ENCODE measurements at regions not wholly inside any gene's neighbourhood (a gene's known extent, or its start where the extent isn't known, plus 50 kb on each side); places are given as distances from the start of the nearest gene placed in this dataset.

DNA sequence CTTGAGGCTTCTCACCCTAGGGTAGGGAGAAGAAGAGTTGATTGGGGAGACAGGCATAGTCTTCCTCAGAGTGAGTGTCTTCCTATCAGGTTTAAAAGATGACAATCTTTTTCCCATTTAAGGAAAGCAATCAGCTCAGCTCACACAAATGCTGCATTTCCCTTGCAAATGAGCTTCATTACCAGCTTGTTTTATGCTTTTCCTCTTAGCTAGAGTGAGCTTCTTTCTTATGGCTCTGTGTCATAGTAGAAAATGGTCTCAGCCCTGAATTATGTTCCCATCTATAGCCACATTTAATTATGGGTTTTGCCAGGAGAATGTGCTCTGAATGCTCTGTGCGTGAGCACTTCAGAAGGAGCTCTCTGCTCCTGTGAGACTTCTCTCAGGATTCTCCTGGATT, 112.8 kb upstream of the NCK2 start:
- Histone ChIP-seq H3K4me1 (no peaks in the 10 kb centered on the region), H3K9me3 (replicated peaks) (no peaks in the 10 kb centered on the region), H3K4me3 (no peak overlapping the region), H3K36me3 (no peaks in the 10 kb centered on the region), H3K27ac (replicated peaks) (no peak overlapping the region), H3K27me3 (ENCODE audit: low read depth) (no peaks in the 10 kb centered on the region)
- TF ChIP-seq, protein P1, sequence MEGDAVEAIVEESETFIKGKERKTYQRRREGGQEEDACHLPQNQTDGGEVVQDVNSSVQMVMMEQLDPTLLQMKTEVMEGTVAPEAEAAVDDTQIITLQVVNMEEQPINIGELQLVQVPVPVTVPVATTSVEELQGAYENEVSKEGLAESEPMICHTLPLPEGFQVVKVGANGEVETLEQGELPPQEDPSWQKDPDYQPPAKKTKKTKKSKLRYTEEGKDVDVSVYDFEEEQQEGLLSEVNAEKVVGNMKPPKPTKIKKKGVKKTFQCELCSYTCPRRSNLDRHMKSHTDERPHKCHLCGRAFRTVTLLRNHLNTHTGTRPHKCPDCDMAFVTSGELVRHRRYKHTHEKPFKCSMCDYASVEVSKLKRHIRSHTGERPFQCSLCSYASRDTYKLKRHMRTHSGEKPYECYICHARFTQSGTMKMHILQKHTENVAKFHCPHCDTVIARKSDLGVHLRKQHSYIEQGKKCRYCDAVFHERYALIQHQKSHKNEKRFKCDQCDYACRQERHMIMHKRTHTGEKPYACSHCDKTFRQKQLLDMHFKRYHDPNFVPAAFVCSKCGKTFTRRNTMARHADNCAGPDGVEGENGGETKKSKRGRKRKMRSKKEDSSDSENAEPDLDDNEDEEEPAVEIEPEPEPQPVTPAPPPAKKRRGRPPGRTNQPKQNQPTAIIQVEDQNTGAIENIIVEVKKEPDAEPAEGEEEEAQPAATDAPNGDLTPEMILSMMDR (IDR thresholded peaks at IDR 0.05; ENCODE audit: borderline replicate concordance): no peak
- DNase-seq: no peak
- intact Hi-C loops (cut with micrococcal nuclease): no loop called here

DNA sequence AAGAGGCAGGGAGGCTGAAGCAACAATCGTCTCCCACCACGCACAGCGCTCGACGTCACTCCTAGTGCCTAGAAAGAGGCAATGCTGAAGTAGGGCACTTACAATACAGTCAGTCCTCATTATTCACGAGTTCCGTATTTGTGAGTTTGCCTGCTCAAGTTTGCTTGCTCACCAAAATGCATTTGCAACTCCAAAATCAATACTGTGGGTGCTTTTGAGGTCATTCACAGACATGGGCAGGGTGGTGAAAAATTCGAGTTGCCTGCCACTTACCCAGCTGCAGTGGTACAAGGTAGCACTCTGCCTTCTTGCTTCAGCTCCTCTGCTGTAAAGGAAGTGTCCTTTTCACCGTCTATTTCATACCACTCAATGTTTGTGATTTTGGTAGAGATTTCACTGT, 113.7 kb upstream of the NCK2 start:
- H3K27me3 ChIP-seq (ENCODE audit: low read depth): peaks cover 3% of the 10 kb centered on the region
- DNase-seq: no peak
- no peaks in the 10 kb centered on the region for H3K4me1 ChIP-seq
- H3K36me3 ChIP-seq: no peaks in the 10 kb centered on the region
- H3K27ac ChIP-seq (replicated peaks): no peak overlapping the region
- intact Hi-C loops (cut with micrococcal nuclease): no loop called here
- TF ChIP-seq, protein P1 (IDR thresholded peaks at IDR 0.05; ENCODE audit: borderline replicate concordance): no peak
- no peaks in the 10 kb centered on the region for H3K9me3 ChIP-seq (replicated peaks)
- no peak overlapping the region for H3K4me3 ChIP-seq

DNA sequence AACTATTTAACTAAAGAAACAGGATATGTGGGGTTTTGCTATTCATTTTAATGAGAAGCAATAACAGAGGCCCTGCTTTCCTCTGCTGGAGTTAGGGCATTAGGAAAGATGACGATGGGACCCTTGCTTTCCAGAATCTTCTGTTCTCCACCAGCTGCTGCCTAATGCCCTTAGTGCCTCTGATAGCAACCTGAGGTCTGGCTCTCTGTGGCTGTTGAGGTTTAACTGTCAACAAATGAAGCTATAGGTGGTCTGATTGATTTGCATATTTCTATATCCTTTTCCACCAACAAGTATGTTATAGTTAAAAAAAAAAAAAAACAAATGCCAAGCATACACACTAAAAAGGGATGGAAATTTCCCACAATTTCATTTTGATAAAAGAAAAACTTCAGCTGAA, 115.1 kb upstream of the NCK2 start:
- Histone ChIP-seq H3K4me1 (no peaks in the 10 kb centered on the region), H3K27me3 (ENCODE audit: low read depth) (peaks cover 13% of the 10 kb centered on the region), H3K4me3 (no peak overlapping the region), H3K36me3 (no peaks in the 10 kb centered on the region), H3K27ac (replicated peaks) (no peak overlapping the region), H3K9me3 (replicated peaks) (no peaks in the 10 kb centered on the region)
- TF ChIP-seq, protein P1 (IDR thresholded peaks at IDR 0.05; ENCODE audit: borderline replicate concordance): no peak
- intact Hi-C loops (cut with micrococcal nuclease): no loop called here
- DNase-seq: no peak

DNA sequence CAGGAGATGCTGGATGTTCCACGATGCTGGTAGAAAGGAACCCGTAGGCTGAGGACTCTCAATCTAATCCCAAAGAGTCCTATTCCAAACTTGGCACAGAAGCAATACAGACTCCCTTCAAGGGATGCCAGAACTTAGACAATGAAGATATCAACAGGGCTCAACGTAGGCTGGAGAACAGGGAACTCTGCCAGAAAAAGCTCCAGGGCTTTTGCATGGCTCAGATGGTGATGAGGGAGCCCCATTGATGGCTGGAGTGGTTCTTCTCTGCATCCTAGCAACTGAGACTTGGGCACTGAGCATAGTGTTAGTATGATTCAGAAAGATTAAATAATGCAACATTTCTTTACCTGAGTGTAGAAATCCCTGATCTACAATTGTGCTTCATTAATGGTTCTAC, 117.2 kb upstream of the NCK2 start:
- no peak overlapping the region for H3K27ac ChIP-seq (replicated peaks)
- H3K36me3 ChIP-seq: no peaks in the 10 kb centered on the region
- H3K9me3 ChIP-seq (replicated peaks): no peaks in the 10 kb centered on the region
- intact Hi-C loops (cut with micrococcal nuclease): no loop called here
- no peak overlapping the region for H3K4me3 ChIP-seq
- no peaks in the 10 kb centered on the region for H3K4me1 ChIP-seq
- no peak for DNase-seq
- TF ChIP-seq, protein P1 (IDR thresholded peaks at IDR 0.05; ENCODE audit: borderline replicate concordance): no peak
- peaks cover 16% of the 10 kb centered on the region for H3K27me3 ChIP-seq (ENCODE audit: low read depth)

DNA sequence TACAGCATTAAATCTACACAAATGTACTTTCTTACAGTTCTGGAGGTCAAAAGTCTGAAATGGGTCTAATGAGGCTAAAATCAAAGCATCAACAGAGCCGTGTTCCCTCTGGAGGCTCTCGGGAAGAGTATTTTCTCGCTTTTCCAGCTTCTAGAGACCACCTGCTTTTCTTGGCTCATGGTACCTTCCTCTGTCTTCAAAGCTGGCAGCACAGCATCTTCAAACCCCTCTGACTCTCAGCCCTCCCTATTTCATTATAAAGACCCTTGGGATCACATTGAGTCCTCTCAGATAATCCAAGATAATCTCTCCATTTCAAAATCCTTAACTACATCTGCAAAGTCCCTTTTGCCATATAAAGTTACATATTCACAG, 117.8 kb upstream of the NCK2 start:
- intact Hi-C loops (cut with micrococcal nuclease): no loop called here
- TF ChIP-seq, protein P1 (IDR thresholded peaks at IDR 0.05; ENCODE audit: borderline replicate concordance): no peak
- DNase-seq: no peak
- H3K27ac ChIP-seq (replicated peaks): no peak overlapping the region
- H3K4me3 ChIP-seq: no peak overlapping the region
- no peaks in the 10 kb centered on the region for H3K36me3 ChIP-seq
- H3K27me3 ChIP-seq (ENCODE audit: low read depth): peaks cover 16% of the 10 kb centered on the region
- H3K9me3 ChIP-seq (replicated peaks): no peaks in the 10 kb centered on the region
- H3K4me1 ChIP-seq: no peaks in the 10 kb centered on the region
